ACC112 (cell line): ENCODE measurements at regions not wholly inside any gene's neighbourhood (a gene's known extent, or its start where the extent isn't known, plus 50 kb on each side); places are given as distances from the start of the nearest gene placed in this dataset.
"Not testable (repeated sequence)": the region's sequence is repeated elsewhere in the genome, so short reads cannot be mapped to it uniquely, and the experiment has no call there.

Source experiments
- H2AFZ ChIP-seq: fragments of 200-600 bp; sonication (generic); one replicate; pipeline ENCODE4 v1.6.0; 2017; ENCODE audit warnings: antibody characterized with exemption, low read length; ENCODE audit not compliant: unreplicated experiment
- H3K27ac ChIP-seq: fragments of 200-600 bp; sonication (generic); 2 replicates; pipeline ENCODE4 v1.5.1; 2014; ENCODE audit warnings: low read depth, mild to moderate bottlenecking, antibody characterized with exemption, low read length, moderate library complexity
- H3K27me3 ChIP-seq: fragments of 200-600 bp; sonication (generic); 2 replicates; pipeline ENCODE4 v1.6.1; 2014; ENCODE audit warnings: mild to moderate bottlenecking, antibody characterized with exemption, low read length, moderate library complexity, mixed read lengths; ENCODE audit not compliant: insufficient read depth
- H3K36me3 ChIP-seq: fragments of 200-600 bp; sonication (generic); 2 replicates; pipeline ENCODE4 v1.6.1; 2016; ENCODE audit warnings: mild to moderate bottlenecking, antibody characterized with exemption, low read length, moderate library complexity, mixed read lengths; ENCODE audit not compliant: insufficient read depth
- H3K4me1 ChIP-seq: fragments of 200-600 bp; sonication (generic); one replicate; pipeline ENCODE4 v1.6.1; 2016; ENCODE audit warnings: low read length, mixed read lengths; ENCODE audit not compliant: insufficient read depth, unreplicated experiment, control insufficient read depth
- H3K4me3 ChIP-seq: fragments of 200-600 bp; sonication (generic); 2 replicates; pipeline ENCODE4 v1.5.1; 2014; ENCODE audit warnings: mild to moderate bottlenecking, low read depth, low read length
- H3K79me2 ChIP-seq: fragments of 200-600 bp; sonication (generic); one replicate; pipeline ENCODE4 v1.6.0; 2016; ENCODE audit warnings: low read length; ENCODE audit not compliant: control insufficient read depth, unreplicated experiment, insufficient read depth

DNA sequence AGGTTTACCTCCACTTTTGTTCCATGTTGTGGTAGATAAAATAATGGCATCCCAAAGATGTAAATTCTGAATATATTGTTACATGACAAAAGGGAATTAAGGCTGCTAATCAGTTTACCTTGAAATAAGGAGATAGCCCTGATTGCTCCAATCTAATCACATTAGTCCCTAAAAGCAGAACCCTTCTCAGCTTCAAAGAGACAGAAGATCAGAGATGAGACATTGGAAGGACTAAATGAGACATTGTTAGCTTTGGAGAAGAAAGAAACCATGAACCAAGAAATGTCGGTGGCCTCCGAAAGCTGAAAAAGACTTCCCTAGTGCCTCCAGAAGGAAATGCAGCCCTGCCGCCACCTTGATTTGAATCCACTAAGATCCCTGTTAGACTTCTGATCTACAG, 82.8 kb upstream of the PARP8 start:
- no peaks in the 10 kb centered on the region for H3K4me1 ChIP-seq
- no peaks in the 10 kb centered on the region for H3K79me2 ChIP-seq
- H3K27me3 ChIP-seq, result no peaks in the 10 kb centered on the region
- no peak overlapping the region for H3K4me3 ChIP-seq
- H2AFZ ChIP-seq, result no peak overlapping the region
- H3K27ac ChIP-seq, result no peak overlapping the region
- no peaks in the 10 kb centered on the region for H3K36me3 ChIP-seq

DNA sequence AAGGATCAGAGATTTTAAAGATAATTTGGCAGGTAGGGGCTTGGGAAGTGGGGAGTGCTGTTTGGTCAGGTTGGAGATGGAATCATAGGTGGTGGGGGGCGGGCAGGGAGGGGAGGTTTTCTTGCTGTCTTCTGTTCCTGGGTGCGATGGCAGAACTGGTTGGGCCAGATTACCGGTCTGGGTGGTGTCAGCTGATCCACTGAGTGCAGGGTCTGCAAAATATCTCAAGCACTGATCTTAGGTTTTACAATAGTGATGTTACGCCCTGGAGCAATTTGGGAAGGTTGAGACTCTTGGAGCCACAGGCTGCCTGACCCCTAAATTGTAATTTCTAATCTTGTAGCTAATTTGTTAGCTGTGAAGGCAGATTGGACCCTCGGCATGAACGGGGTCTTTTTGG, 78.0 kb upstream of the PARP8 start:
- peaks cover 18% of the 10 kb centered on the region for H3K4me1 ChIP-seq

DNA sequence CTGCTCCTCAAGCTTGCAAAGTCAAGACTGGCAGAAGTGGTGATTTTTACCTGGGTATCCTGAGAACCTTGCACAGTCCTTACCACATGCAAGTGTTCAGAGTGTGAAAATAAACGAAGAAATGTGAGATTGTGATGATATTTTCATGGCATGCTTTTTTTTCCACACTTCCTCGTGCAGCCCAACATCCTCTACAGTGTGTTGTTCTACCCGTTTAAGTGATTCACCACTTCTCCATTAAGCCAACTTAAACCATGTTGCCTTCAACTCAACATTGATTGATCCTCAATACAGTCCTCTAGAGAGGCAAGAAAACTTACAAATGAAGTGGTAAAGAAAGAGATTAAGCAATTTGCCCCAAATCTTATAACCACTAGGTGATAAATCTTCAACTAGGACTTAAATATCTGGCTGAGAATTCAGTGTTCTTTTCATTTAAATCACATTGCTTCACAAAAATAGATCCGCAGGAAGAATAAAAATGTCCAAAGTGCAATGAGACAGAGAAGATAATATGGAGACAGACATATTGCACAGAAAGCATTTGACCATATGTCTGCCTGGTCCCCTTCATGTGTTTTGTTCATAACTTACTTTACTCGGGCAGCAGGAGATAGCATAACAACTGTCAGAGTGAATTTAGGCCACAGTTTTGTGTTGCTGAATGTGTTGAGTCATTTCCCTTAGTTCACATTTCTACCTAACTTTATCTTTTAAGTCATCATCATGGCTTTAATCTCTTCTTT, 75.8 kb upstream of the PARP8 start:
- H2AFZ ChIP-seq, result peak overlapping the region; percentile 84

More for the DNA sequence above, 78.0 kb upstream of the PARP8 start:
- not testable (repeated sequence) for H3K27ac ChIP-seq, H3K79me2 ChIP-seq, H3K36me3 ChIP-seq, H3K4me3 ChIP-seq, H2AFZ ChIP-seq, H3K27me3 ChIP-seq

DNA sequence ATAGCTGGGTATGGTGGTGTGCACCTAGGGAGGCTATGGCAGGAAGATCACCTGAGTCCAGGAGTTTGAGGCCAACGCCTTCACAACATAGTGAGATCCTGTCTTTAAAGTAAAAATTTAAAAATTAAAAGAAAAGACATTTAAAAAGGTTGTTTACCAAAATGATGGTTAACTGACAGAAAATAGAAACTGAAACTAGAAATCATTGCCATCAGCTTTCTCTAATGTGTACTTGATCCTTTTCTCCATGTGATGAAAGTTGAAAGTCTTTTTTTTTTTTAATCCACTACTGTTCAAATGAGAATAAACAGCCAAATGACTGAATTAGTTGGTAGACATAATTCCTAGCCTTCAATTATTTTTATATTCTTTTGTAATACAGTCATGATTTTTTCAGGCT, 75.1 kb upstream of the PARP8 start:
- H3K27ac ChIP-seq, result peak overlapping the region; percentile 36
- H3K4me3 ChIP-seq, result not testable (repeated sequence)
- peak overlapping the region; percentile 84 for H2AFZ ChIP-seq

More for the DNA sequence above, 75.8 kb upstream of the PARP8 start:
- not testable (repeated sequence) for H3K4me3 ChIP-seq, H3K36me3 ChIP-seq, H3K27me3 ChIP-seq, H3K79me2 ChIP-seq
- Histone ChIP-seq H3K4me1 (peaks cover 29% of the 10 kb centered on the region), H3K27ac (peak overlapping the region; percentile 36; the same call in 1 of the 2 replicates)

DNA sequence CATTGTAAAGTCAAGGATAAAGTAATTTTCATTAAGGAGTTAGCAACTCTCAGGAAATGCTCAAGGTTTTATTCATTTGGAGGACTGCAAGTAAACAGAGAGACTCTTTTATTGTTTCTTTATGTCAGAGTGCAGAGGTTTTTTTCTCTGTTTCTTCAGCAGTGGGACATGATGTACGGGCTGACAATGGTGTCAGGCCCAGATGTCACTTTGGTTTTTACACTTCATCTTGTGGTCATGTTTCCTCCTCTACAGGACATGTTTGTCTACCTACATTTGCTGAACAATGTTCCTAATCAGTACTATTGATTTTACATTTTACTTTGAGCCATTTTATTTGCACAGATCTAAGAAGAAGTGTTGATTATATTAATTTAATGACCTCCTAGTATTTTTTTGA, 72.8 kb upstream of the PARP8 start:
- Histone ChIP-seq H3K4me1 (peaks cover 29% of the 10 kb centered on the region), H3K36me3 (no peaks in the 10 kb centered on the region), H3K79me2 (no peaks in the 10 kb centered on the region), H3K4me3 (peak overlapping the region; percentile 9; the same call in 1 of the 2 replicates), H3K27ac (no peak overlapping the region), H2AFZ (peak overlapping the region; percentile 85), H3K27me3 (no peaks in the 10 kb centered on the region)

More for the DNA sequence above, 75.1 kb upstream of the PARP8 start:
- H3K27me3 ChIP-seq, H3K36me3 ChIP-seq, H3K79me2 ChIP-seq: not testable (repeated sequence)
- peaks cover 29% of the 10 kb centered on the region for H3K4me1 ChIP-seq

DNA sequence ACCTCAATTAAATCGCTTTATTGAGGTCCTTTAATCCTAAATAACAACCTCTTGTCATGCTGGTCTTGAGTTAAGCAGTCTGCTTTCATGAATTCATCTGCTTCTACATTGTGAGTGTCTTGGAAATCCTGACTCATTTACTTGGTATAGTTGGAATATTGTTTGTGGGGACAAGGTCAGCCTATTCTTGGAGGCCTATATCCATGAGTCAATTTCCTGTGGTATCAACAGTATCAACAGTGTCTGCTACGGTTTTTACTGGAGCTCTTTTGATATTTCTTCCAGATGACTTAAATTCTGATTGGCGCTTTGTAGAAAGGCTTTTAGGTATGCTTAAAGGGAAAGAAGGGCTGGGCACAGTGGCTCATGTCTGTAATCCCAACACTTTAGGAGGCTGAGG, 71.2 kb upstream of the PARP8 start:
- Histone ChIP-seq H3K4me1 (peaks cover 29% of the 10 kb centered on the region), H2AFZ (peak overlapping the region; percentile 21), H3K27ac (peak overlapping the region; percentile 70), H3K4me3 (no peak overlapping the region), H3K27me3 (no peaks in the 10 kb centered on the region), H3K36me3 (no peaks in the 10 kb centered on the region), H3K79me2 (no peaks in the 10 kb centered on the region)

DNA sequence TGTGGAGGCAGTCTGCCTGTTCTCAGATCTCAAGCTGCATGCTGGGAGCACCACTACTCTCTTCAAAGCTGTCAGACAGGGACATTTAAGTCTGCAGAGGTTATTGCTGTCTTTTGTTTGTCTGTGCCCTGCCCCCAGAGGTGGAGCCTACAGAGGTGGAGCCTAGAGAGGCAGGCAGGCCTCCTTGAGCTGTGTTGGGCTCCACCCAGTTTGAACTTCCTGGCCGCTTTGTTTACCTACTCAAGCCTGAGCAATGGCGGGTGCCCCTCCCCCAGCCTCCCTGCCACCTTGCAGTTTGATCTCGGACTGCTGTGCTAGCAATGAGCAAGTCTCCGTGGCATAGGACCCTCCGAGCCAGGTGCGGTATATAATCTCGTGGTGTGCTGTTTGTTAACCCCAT, 64.9 kb upstream of the PARP8 start:
- H2AFZ ChIP-seq, H3K4me3 ChIP-seq: not testable (repeated sequence)

DNA sequence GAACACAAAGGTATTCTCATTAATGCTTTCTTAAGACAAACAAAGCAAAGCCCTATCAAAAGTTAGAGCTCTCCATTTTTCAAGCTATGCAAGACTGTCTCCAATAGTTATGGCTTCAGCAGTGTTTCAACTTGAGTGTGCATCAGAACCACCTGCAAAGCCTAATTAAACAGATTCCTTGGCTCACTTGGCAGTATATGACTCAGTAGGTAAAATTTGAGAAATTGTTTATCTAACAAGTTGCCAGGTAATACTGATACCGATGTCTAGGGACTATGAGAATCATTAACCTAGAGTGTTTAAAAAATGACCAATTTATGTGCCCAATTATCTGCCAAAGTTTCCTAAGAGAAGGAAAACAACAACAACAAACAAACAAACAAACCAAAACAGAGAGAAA, 60.3 kb upstream of the PARP8 start:
- Histone ChIP-seq H3K79me2 (no peaks in the 10 kb centered on the region), H3K4me1 (no peaks in the 10 kb centered on the region), H3K36me3 (no peaks in the 10 kb centered on the region), H3K27me3 (no peaks in the 10 kb centered on the region), H2AFZ (no peak overlapping the region), H3K4me3 (no peak overlapping the region), H3K27ac (no peak overlapping the region)

More for the DNA sequence above, 64.9 kb upstream of the PARP8 start:
- H3K27me3 ChIP-seq, H3K27ac ChIP-seq, H3K4me1 ChIP-seq, H3K36me3 ChIP-seq, H3K79me2 ChIP-seq: not testable (repeated sequence)

DNA sequence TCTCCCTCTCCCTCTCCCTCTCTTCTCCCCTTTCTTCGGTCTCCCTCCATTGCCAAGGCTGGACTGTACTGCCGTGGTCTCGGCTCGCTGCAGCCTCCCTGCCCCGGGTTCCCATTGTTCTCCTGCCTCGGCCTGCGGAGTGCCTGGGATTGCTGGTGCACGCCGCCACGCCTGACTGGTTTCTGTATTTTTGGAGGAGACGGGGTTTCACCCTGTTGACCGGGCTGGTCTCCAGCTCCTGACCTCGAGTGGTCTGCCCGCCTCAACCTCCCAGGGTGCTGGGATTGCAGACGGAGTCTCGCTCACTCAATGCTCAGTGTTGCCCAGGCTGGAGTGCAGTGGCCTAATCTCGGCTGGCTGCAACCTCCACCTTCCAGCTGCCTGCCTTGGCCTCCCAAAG, 59.0 kb upstream of the PARP8 start:
- H2AFZ ChIP-seq, H3K27ac ChIP-seq, H3K4me1 ChIP-seq, H3K4me3 ChIP-seq, H3K36me3 ChIP-seq, H3K79me2 ChIP-seq, H3K27me3 ChIP-seq: not testable (repeated sequence)

DNA sequence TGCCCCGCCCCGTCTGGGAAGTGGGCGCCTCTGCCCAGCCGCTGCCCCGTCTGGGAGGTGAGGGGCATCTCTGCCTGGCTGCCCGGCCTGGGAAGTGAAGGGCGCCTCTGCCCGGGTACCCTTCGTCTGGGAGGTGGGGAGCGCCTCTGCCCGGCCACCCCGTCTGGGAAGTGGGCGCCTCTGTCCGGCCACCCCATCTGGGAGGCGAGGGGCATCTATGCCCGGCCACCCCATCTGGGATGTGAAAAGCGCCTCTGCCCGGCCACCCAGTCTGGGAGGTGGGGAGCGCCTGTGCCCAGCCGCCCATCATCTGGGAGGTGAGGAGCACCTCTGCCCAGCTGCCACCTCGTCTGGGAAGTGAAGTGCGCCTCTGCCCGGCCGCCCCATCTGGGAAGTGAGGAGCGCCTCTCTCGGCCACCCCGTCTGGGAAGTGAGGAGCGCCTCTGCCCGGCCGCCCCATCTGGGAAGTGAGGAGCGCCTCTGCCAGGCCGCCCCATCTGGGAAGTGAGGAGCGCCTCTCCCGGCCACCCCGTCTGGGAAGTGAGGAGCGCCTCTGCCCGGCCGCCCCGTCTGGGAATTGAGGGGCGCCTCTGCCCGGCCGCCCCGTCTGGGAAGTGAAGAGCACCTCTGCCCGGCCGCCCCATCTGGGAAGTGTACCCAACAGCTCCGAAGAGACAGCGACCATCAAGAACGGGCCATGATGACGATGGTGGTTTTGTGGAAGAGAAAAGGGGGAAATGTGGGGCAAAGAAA, 58.3 kb upstream of the PARP8 start:
- H3K36me3 ChIP-seq, H3K4me3 ChIP-seq, H3K79me2 ChIP-seq, H3K27me3 ChIP-seq, H3K27ac ChIP-seq, H2AFZ ChIP-seq, H3K4me1 ChIP-seq: not testable (repeated sequence)

DNA sequence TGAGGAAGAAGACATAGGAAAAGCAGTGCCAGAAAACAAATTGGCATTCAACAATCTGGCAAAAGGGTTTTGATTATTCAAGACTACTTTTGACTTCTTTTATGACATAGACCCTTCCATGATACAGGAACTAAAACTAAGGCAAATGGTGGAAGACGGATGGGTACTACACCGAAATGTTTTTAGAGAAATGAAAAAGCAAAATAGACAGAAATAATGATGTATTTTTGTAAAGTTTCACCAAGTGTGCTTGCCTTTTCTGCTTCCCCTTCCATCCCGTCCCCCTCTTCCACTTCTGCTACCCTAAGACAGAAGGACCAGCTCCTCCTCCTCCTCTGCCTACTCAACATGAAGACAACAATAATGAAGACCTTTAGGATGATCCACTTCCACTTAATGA, 53.4 kb upstream of the PARP8 start:
- not testable (repeated sequence) for H3K36me3 ChIP-seq, H3K27ac ChIP-seq, H3K79me2 ChIP-seq, H2AFZ ChIP-seq, H3K4me1 ChIP-seq, H3K4me3 ChIP-seq, H3K27me3 ChIP-seq
